GM12865 (cell line): ENCODE measurements at regions not wholly inside any gene's neighbourhood (a gene's known extent, or its start where the extent isn't known, plus 50 kb on each side); places are given as distances from the start of the nearest gene placed in this dataset.

Experiments
- DNase-seq: peaks from one replicate; pipeline ENCODE4 v3.0.0; 2010; ENCODE audit warnings: low read depth
- H3K4me3 ChIP-seq: 2 replicates; pipeline ENCODE4 v1.5.1; 2011; ENCODE audit warnings: mild to moderate bottlenecking, low read depth, low read length, control low read depth
- TF ChIP-seq, protein P1 (sequence below): IDR thresholded peaks from 2 replicates; pipeline ENCODE4 v1.5.1; 2011; ENCODE audit warnings: low read length, control low read depth, low read depth, inconsistent platforms; ENCODE audit not compliant: insufficient read depth; ENCODE audit errors: missing control alignments

GRCh38 chr5:57595523-57595991, 112.9 kb upstream of the ACTBL2 start:
- DNase-seq: no peak
- TF ChIP-seq, protein P1, sequence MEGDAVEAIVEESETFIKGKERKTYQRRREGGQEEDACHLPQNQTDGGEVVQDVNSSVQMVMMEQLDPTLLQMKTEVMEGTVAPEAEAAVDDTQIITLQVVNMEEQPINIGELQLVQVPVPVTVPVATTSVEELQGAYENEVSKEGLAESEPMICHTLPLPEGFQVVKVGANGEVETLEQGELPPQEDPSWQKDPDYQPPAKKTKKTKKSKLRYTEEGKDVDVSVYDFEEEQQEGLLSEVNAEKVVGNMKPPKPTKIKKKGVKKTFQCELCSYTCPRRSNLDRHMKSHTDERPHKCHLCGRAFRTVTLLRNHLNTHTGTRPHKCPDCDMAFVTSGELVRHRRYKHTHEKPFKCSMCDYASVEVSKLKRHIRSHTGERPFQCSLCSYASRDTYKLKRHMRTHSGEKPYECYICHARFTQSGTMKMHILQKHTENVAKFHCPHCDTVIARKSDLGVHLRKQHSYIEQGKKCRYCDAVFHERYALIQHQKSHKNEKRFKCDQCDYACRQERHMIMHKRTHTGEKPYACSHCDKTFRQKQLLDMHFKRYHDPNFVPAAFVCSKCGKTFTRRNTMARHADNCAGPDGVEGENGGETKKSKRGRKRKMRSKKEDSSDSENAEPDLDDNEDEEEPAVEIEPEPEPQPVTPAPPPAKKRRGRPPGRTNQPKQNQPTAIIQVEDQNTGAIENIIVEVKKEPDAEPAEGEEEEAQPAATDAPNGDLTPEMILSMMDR: no peak
- no peak overlapping the region for H3K4me3 ChIP-seq

- DNase-seq: no peak
- TF ChIP-seq, protein P1: no peak
- no peak overlapping the region for H3K4me3 ChIP-seq
Measured at GRCh38 chr5:57594436-57594835, 111.8 kb upstream of the ACTBL2 start.

GRCh38 chr5:57592236-57592635, 109.6 kb upstream of the ACTBL2 start:
- H3K4me3 ChIP-seq: no peak overlapping the region
- no peak for DNase-seq
- TF ChIP-seq, protein P1: no peak

GRCh38 chr5:57586649-57587048, 104.0 kb upstream of the ACTBL2 start:
- TF ChIP-seq, protein P1: no peak
- DNase-seq: no peak
- no peak overlapping the region for H3K4me3 ChIP-seq

GRCh38 chr5:57582578-57583070, 100.0 kb upstream of the ACTBL2 start:
- TF ChIP-seq, protein P1: no peak
- H3K4me3 ChIP-seq: no peak overlapping the region
- DNase-seq: no peak

- no peak overlapping the region for H3K4me3 ChIP-seq
- TF ChIP-seq, protein P1: no peak
- DNase-seq: no peak
Measured at GRCh38 chr5:57581772-57582171, 99.2 kb upstream of the ACTBL2 start.

DNA sequence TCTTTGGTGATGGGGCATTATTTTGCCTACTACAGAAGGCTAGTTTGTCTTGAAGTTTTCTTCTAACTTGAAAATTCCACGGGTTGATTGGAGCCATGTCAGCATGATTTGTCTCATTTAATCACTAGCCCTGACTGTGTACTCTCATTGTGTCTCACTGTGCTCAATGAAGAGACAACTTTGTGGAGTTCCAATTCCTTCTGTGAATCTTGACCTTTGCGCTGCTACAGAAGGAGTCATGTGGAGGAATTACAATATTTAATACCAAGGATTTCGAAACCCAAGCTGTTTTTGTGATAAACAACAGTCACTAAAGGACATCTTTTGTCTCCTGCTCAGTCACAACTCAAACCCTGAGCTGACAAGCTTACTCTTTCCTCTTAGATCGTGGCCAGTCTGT, 98.6 kb upstream of the ACTBL2 start:
- TF ChIP-seq, protein P1: no peak
- no peak for DNase-seq
- H3K4me3 ChIP-seq: no peak overlapping the region
